ENCODE measurements at regions not wholly inside any gene's neighbourhood (a gene's known extent, or its start where the extent isn't known, plus 50 kb on each side); places are given as distances from the start of the nearest gene placed in this dataset.

GRCh38 chr13:56718791-56719190 is 421.9 kb upstream of the PRR20A start:
- no peak for TF ChIP-seq CTCF (IDR thresholded peaks at IDR 0.05; ENCODE audit: insufficient read depth, low read length, poor library complexity, severe bottlenecking)

GRCh38 chr13:56720841-56721240 is 419.9 kb upstream of the PRR20A start:
- TF ChIP-seq CTCF (IDR thresholded peaks at IDR 0.05; ENCODE audit: insufficient read depth, low read length, poor library complexity, severe bottlenecking): no peak
- no peaks in the 10 kb centered on the region for H3K36me3 ChIP-seq (ENCODE audit: control insufficient read depth, insufficient read depth, low read length)

More at GRCh38 chr13:56718791-56719190, 421.9 kb upstream of the PRR20A start:
- H3K36me3 ChIP-seq (ENCODE audit: control insufficient read depth, insufficient read depth, low read length): no peaks in the 10 kb centered on the region
- no peak for DNase-seq (ENCODE audit: extremely low read depth, insufficient read length)
- H3K4me3 ChIP-seq (replicated peaks; ENCODE audit: low read depth, low read length): no peak overlapping the region
- no peaks in the 10 kb centered on the region for H3K27me3 ChIP-seq (replicated peaks; ENCODE audit: control insufficient read depth, insufficient read depth, low read length)

GRCh38 chr13:56735537-56735942 is 405.2 kb upstream of the PRR20A start:
- H3K27me3 ChIP-seq (replicated peaks; ENCODE audit: control insufficient read depth, insufficient read depth, low read length): no peaks in the 10 kb centered on the region
- no peak overlapping the region for H3K4me3 ChIP-seq (replicated peaks; ENCODE audit: low read depth, low read length)
- no peak for DNase-seq (ENCODE audit: extremely low read depth, insufficient read length)
- H3K36me3 ChIP-seq (ENCODE audit: control insufficient read depth, insufficient read depth, low read length): no peaks in the 10 kb centered on the region
- TF ChIP-seq CTCF (IDR thresholded peaks at IDR 0.05; ENCODE audit: insufficient read depth, low read length, poor library complexity, severe bottlenecking): no peak

More at GRCh38 chr13:56720841-56721240, 419.9 kb upstream of the PRR20A start:
- no peak for DNase-seq (ENCODE audit: extremely low read depth, insufficient read length)
- no peak overlapping the region for H3K4me3 ChIP-seq (replicated peaks; ENCODE audit: low read depth, low read length)
- H3K27me3 ChIP-seq (replicated peaks; ENCODE audit: control insufficient read depth, insufficient read depth, low read length): no peaks in the 10 kb centered on the region

- no peak for DNase-seq (ENCODE audit: extremely low read depth, insufficient read length)
- H3K4me3 ChIP-seq (replicated peaks; ENCODE audit: low read depth, low read length): no peak overlapping the region
- H3K27me3 ChIP-seq (replicated peaks; ENCODE audit: control insufficient read depth, insufficient read depth, low read length): no peaks in the 10 kb centered on the region
- no peaks in the 10 kb centered on the region for H3K36me3 ChIP-seq (ENCODE audit: control insufficient read depth, insufficient read depth, low read length)
- TF ChIP-seq CTCF (IDR thresholded peaks at IDR 0.05; ENCODE audit: insufficient read depth, low read length, poor library complexity, severe bottlenecking): no peak
Measured at GRCh38 chr13:56736966-56737365, 403.8 kb upstream of the PRR20A start.

- no peaks in the 10 kb centered on the region for H3K36me3 ChIP-seq (ENCODE audit: control insufficient read depth, insufficient read depth, low read length)
- TF ChIP-seq CTCF (IDR thresholded peaks at IDR 0.05; ENCODE audit: insufficient read depth, low read length, poor library complexity, severe bottlenecking): no peak
- H3K27me3 ChIP-seq (replicated peaks; ENCODE audit: control insufficient read depth, insufficient read depth, low read length): no peaks in the 10 kb centered on the region
- H3K4me3 ChIP-seq (replicated peaks; ENCODE audit: low read depth, low read length): no peak overlapping the region
- no peak for DNase-seq (ENCODE audit: extremely low read depth, insufficient read length)
Measured at GRCh38 chr13:56752636-56753035, 388.1 kb upstream of the PRR20A start.

Data from GM06990 (cell line).